Neural cell (in vitro differentiated cells): ENCODE measurements at regions not wholly inside any gene's neighbourhood (a gene's known extent, or its start where the extent isn't known, plus 50 kb on each side); places are given as distances from the start of the nearest gene placed in this dataset.
"Not testable (repeated sequence)": the region's sequence is repeated elsewhere in the genome, so short reads cannot be mapped to it uniquely, and the experiment has no call there.

ENCODE experiments used
- H2AFZ ChIP-seq: fragments of 200-600, 300-800 bp; sonication (generic), shearing (Covaris generic); 2 replicates; pipeline ENCODE4 v1.6.0; 2014; ENCODE audit warnings: low read depth, mild to moderate bottlenecking, antibody characterized with exemption, low read length, moderate library complexity
- H3F3A ChIP-seq: fragments of 200-600 bp; shearing (Covaris generic); 2 replicates; pipeline ENCODE4 v1.6.1; 2016; ENCODE audit warnings: mild to moderate bottlenecking, moderate library complexity, mixed read lengths, antibody characterized with exemption, low read length; ENCODE audit not compliant: insufficient read depth, poor library complexity, severe bottlenecking
- H3K27ac ChIP-seq: fragments of 200-600, 300-800 bp; sonication (generic), shearing (Covaris generic); 2 replicates; pipeline ENCODE4 v1.5.1; 2014; ENCODE audit warnings: mild to moderate bottlenecking, low read length, moderate library complexity
- H3K27me3 ChIP-seq: fragments of 300-800, 200-600 bp; sonication (generic), shearing (Covaris generic); 2 replicates; pipeline ENCODE4 v1.6.0; 2014; ENCODE audit warnings: mild to moderate bottlenecking, low read depth, low read length, moderate library complexity; ENCODE audit not compliant: insufficient read depth
- H3K36me3 ChIP-seq: fragments of 300-800, 200-600 bp; sonication (generic), shearing (Covaris generic); 2 replicates; pipeline ENCODE4 v1.5.1; 2014; ENCODE audit warnings: mild to moderate bottlenecking, antibody characterized with exemption, low read length, moderate library complexity; ENCODE audit not compliant: insufficient read depth
- H3K4me2 ChIP-seq: fragments of 300-800, 200-600 bp; sonication (generic), shearing (Covaris generic); 2 replicates; pipeline ENCODE4 v1.6.0; 2014; ENCODE audit warnings: mild to moderate bottlenecking, low read length
- H3K4me3 ChIP-seq: fragments of 300-800, 200-600 bp; sonication (generic), shearing (Covaris generic); 2 replicates; pipeline ENCODE4 v1.5.1; 2014; ENCODE audit warnings: mild to moderate bottlenecking, low read length, moderate library complexity
- H3K79me2 ChIP-seq: fragments of 200-600 bp; shearing (Covaris generic); replicated peaks from 2 replicates; pipeline ENCODE4 v1.6.0; 2014; ENCODE audit warnings: mild to moderate bottlenecking, low read length, moderate library complexity; ENCODE audit not compliant: insufficient read depth
- H3K9ac ChIP-seq: fragments of 300-800, 200-600 bp; sonication (generic), shearing (Covaris generic); 2 replicates; pipeline ENCODE4 v1.6.1; 2016; ENCODE audit warnings: mild to moderate bottlenecking, low read length, mixed read lengths
- H3K9me2 ChIP-seq: fragments of 200-600 bp; shearing (Covaris generic); 2 replicates; pipeline ENCODE4 v1.6.1; 2016; ENCODE audit warnings: mild to moderate bottlenecking, low read length, mixed read lengths; ENCODE audit not compliant: insufficient read depth
- H3K9me3 ChIP-seq: fragments of 200-600, 300-800 bp; sonication (generic), shearing (Covaris generic); 2 replicates; pipeline ENCODE4 v1.6.1; 2016; ENCODE audit warnings: mild to moderate bottlenecking, mixed run types, low read length, moderate library complexity, mixed read lengths
- H4K20me1 ChIP-seq: fragments of 200-600 bp; shearing (Covaris generic); 2 replicates; pipeline ENCODE4 v1.6.1; 2016; ENCODE audit warnings: mild to moderate bottlenecking, mixed run types; ENCODE audit not compliant: insufficient read depth
- CTCF ChIP-seq: fragments of 450-650 bp; IDR thresholded peaks from 2 replicates; pipeline ENCODE4 v1.5.1; 2014; ENCODE audit warnings: antibody characterized with exemption, mild to moderate bottlenecking, moderate library complexity; ENCODE audit not compliant: poor library complexity, severe bottlenecking
- EP300 ChIP-seq: fragments of 450-650 bp; conservative IDR thresholded peaks from 2 replicates; pipeline ENCODE4 v1.6.1; 2014; ENCODE audit warnings: antibody characterized with exemption, mild to moderate bottlenecking, moderate library complexity; ENCODE audit not compliant: poor library complexity, severe bottlenecking
- EZH2 ChIP-seq: fragments of 200-600, 300-800 bp; shearing (Covaris generic), sonication (generic); IDR thresholded peaks from 2 replicates; pipeline ENCODE4 v1.6.1; 2014; ENCODE audit warnings: antibody characterized with exemption, low read length, borderline replicate concordance, mild to moderate bottlenecking; ENCODE audit not compliant: insufficient read depth, poor library complexity, severe bottlenecking
- MXI1 ChIP-seq: fragments of 450-650 bp; conservative IDR thresholded peaks from 2 replicates; pipeline ENCODE4 v1.6.1; 2014; ENCODE audit warnings: antibody characterized with exemption, mild to moderate bottlenecking; ENCODE audit not compliant: poor library complexity, severe bottlenecking
- POLR2AphosphoS5 ChIP-seq: IDR thresholded peaks from 2 replicates; pipeline ENCODE4 v1.6.1; 2012
- RAD21 ChIP-seq: fragments of 450-650 bp; conservative IDR thresholded peaks from 2 replicates; pipeline ENCODE4 v1.6.1; 2014; ENCODE audit warnings: antibody characterized with exemption, mild to moderate bottlenecking, moderate library complexity
- REST ChIP-seq: IDR thresholded peaks from 2 replicates; pipeline ENCODE4 v1.6.1; 2012; ENCODE audit warnings: borderline replicate concordance
- SMC3 ChIP-seq: fragments of 450-650 bp; conservative IDR thresholded peaks from 2 replicates; pipeline ENCODE4 v1.6.1; 2014; ENCODE audit warnings: antibody characterized with exemption, mild to moderate bottlenecking, moderate library complexity; ENCODE audit not compliant: poor library complexity
- TAF1 ChIP-seq: IDR thresholded peaks from 2 replicates; pipeline ENCODE4 v1.6.1; 2012; ENCODE audit warnings: low read depth

- no peaks in the 10 kb centered on the region for H3K79me2 ChIP-seq
These were observed 390.9 kb downstream of the SEC14L1 start for GRCh38 chr17:77531641-77532040.

GRCh38 chr17:77533697-77534096, 392.9 kb downstream of the SEC14L1 start:
- H3K27ac ChIP-seq, H3F3A ChIP-seq, H3K9ac ChIP-seq, H3K36me3 ChIP-seq, H3K4me3 ChIP-seq, H3K9me3 ChIP-seq, H3K27me3 ChIP-seq, H3K4me2 ChIP-seq, H4K20me1 ChIP-seq, H3K79me2 ChIP-seq, H2AFZ ChIP-seq, H3K9me2 ChIP-seq: not testable (repeated sequence)

More at GRCh38 chr17:77531641-77532040, 390.9 kb downstream of the SEC14L1 start:
- H3K36me3 ChIP-seq, result no peaks in the 10 kb centered on the region
- H3K9ac ChIP-seq, result no peak overlapping the region
- no peaks in the 10 kb centered on the region for H3F3A ChIP-seq
- no peak for TF ChIP-seq TAF1
- TF ChIP-seq CTCF, result no peak
- TF ChIP-seq SMC3, result no peak
- TF ChIP-seq REST, result no peak
- no peaks in the 10 kb centered on the region for H3K9me3 ChIP-seq
- H3K27me3 ChIP-seq, result peaks cover 5% of the 10 kb centered on the region
- H4K20me1 ChIP-seq, result no peaks in the 10 kb centered on the region
- H3K9me2 ChIP-seq, result no peaks in the 10 kb centered on the region
- no peak overlapping the region for H3K4me2 ChIP-seq
- no peak overlapping the region for H3K27ac ChIP-seq
- no peak overlapping the region for H3K4me3 ChIP-seq
- H2AFZ ChIP-seq, result no peak overlapping the region

- H3K4me3 ChIP-seq, result no peak overlapping the region
- H3K36me3 ChIP-seq, result no peaks in the 10 kb centered on the region
- no peak overlapping the region for H3K4me2 ChIP-seq
- no peak overlapping the region for H3K27ac ChIP-seq
- no peak overlapping the region for H3K9ac ChIP-seq
- no peak for TF ChIP-seq POLR2AphosphoS5
- TF ChIP-seq EP300, result no peak
- no peak for TF ChIP-seq TAF1
- TF ChIP-seq CTCF, result no peak
- TF ChIP-seq MXI1, result no peak
- no peak for TF ChIP-seq SMC3
- no peak for TF ChIP-seq RAD21
- TF ChIP-seq REST, result no peak
- TF ChIP-seq EZH2, result no peak
- no peaks in the 10 kb centered on the region for H3F3A ChIP-seq
- no peaks in the 10 kb centered on the region for H3K79me2 ChIP-seq
- H3K9me2 ChIP-seq, result no peaks in the 10 kb centered on the region
- peaks cover 2% of the 10 kb centered on the region for H3K27me3 ChIP-seq
- H4K20me1 ChIP-seq, result no peaks in the 10 kb centered on the region
- no peak overlapping the region for H2AFZ ChIP-seq
- H3K9me3 ChIP-seq, result no peaks in the 10 kb centered on the region
These were observed 393.4 kb downstream of the SEC14L1 start for GRCh38 chr17:77534137-77534536.
